ENCODE measurements at regions not wholly inside any gene's neighbourhood (a gene's known extent, or its start where the extent isn't known, plus 50 kb on each side); places are given as distances from the start of the nearest gene placed in this dataset.

- no peak for DNase-seq (ENCODE audit: low read depth)
- TF ChIP-seq CTCF (conservative IDR thresholded peaks at IDR 0.05; ENCODE audit: low read length) = no peak
- H3K4me3 ChIP-seq (ENCODE audit: low read length) = no peak overlapping the region
Measured at GRCh38 chr7:49080896-49081475, 156.6 kb downstream of the CDC14C start.

GRCh38 chr7:49088017-49088416 is 163.7 kb downstream of the CDC14C start:
- no peak for DNase-seq (ENCODE audit: low read depth)
- no peak overlapping the region for H3K4me3 ChIP-seq (ENCODE audit: low read length)
- TF ChIP-seq CTCF (conservative IDR thresholded peaks at IDR 0.05; ENCODE audit: low read length) = no peak

- no peak for TF ChIP-seq CTCF (conservative IDR thresholded peaks at IDR 0.05; ENCODE audit: low read length)
- DNase-seq (ENCODE audit: low read depth) = no peak
- no peak overlapping the region for H3K4me3 ChIP-seq (ENCODE audit: low read length)
Measured at GRCh38 chr7:49089717-49090116, 165.4 kb downstream of the CDC14C start.

- TF ChIP-seq CTCF (conservative IDR thresholded peaks at IDR 0.05; ENCODE audit: low read length) = no peak
- no peak overlapping the region for H3K4me3 ChIP-seq (ENCODE audit: low read length)
Measured at GRCh38 chr7:49091089-49091488, 166.7 kb downstream of the CDC14C start.

GRCh38 chr7:49091519-49091918 is 167.2 kb downstream of the CDC14C start:
- H3K4me3 ChIP-seq (ENCODE audit: low read length) = no peak overlapping the region
- no peak for DNase-seq (ENCODE audit: low read depth)
- TF ChIP-seq CTCF (conservative IDR thresholded peaks at IDR 0.05; ENCODE audit: low read length) = no peak

More at GRCh38 chr7:49091089-49091488, 166.7 kb downstream of the CDC14C start:
- no peak for DNase-seq (ENCODE audit: low read depth)

- TF ChIP-seq CTCF (conservative IDR thresholded peaks at IDR 0.05; ENCODE audit: low read length) = no peak
- DNase-seq (ENCODE audit: low read depth) = no peak
- no peak overlapping the region for H3K4me3 ChIP-seq (ENCODE audit: low read length)
Measured at GRCh38 chr7:49093218-49093617, 168.9 kb downstream of the CDC14C start.

GRCh38 chr7:49094866-49095265 is 170.5 kb downstream of the CDC14C start:
- H3K4me3 ChIP-seq (ENCODE audit: low read length) = no peak overlapping the region
- TF ChIP-seq CTCF (conservative IDR thresholded peaks at IDR 0.05; ENCODE audit: low read length) = no peak
- no peak for DNase-seq (ENCODE audit: low read depth)

Measured in AG10803 (cell line).